K562 (cell line): ENCODE measurements at regions not wholly inside any gene's neighbourhood (a gene's known extent, or its start where the extent isn't known, plus 50 kb on each side); places are given as distances from the start of the nearest gene placed in this dataset.

ENCODE experiments used
- ARNT ChIP-seq, 2 experiments: fragments of 450-650 bp; IDR thresholded peaks; 2 replicates each; pipeline ENCODE4 v1.6.1; 2016; ENCODE audit warnings: mild to moderate bottlenecking in 1 of 2
- E2F8 ChIP-seq: fragments of 450-650 bp; IDR thresholded peaks from 2 replicates; pipeline ENCODE4 v1.7.1; 2018; ENCODE audit warnings: mild to moderate bottlenecking, low read depth; ENCODE audit not compliant: partially characterized antibody
- FOXM1 ChIP-seq, 2 experiments: fragments of 450-650 bp in 1 of 2; sonication (generic) in 1 of 2; formaldehyde crosslinking in 1 of 2; IDR thresholded peaks; 2 replicates each; pipeline versions ENCODE4 v1.6.1 to v1.9.0; 2017 to 2022; ENCODE audit warnings: low read depth in 2 of 2, mild to moderate bottlenecking in 2 of 2, missing genetic modification reagents in 1 of 2, moderate library complexity in 1 of 2
- ILF3 ChIP-seq: fragments of 450-650 bp; IDR thresholded peaks from 2 replicates; pipeline ENCODE4 v1.6.1; 2018; ENCODE audit warnings: antibody characterized with exemption, mild to moderate bottlenecking, moderate library complexity, borderline replicate concordance
- NFE2L1 ChIP-seq: fragments of 450-650 bp; IDR thresholded peaks from 2 replicates; pipeline ENCODE4 v1.6.1; 2016; ENCODE audit warnings: missing genetic modification characterization, low read depth, mild to moderate bottlenecking, missing compliant biosample characterization, moderate library complexity, borderline replicate concordance
- POLR2A ChIP-seq: fragments of 450-650 bp; conservative IDR thresholded peaks from 2 replicates; pipeline ENCODE4 v1.6.1; 2016
- RFX5 ChIP-seq: IDR thresholded peaks from 2 replicates; pipeline ENCODE4 v1.6.1; 2011; ENCODE audit warnings: low read depth, mild to moderate bottlenecking, improper control_type of control experiment, low read length
- TF ChIP-seq, protein P1 (sequence below), 3 experiments: IDR thresholded peaks in 2 of 3; conservative IDR thresholded peaks in 1 of 3; 2 replicates each; pipeline ENCODE4 v1.5.1; 2011 to 2012; ENCODE audit warnings: low read length in 3 of 3, mild to moderate bottlenecking in 3 of 3, control low read depth in 2 of 3, improper control_type of control experiment in 1 of 3, inconsistent platforms in 1 of 3, low read depth in 1 of 3, mixed read lengths in 1 of 3, moderate library complexity in 1 of 3; ENCODE audit not compliant: insufficient read depth in 2 of 3
- TF ChIP-seq, protein P2 (sequence below): sonication (generic); formaldehyde crosslinking; IDR thresholded peaks from 2 replicates; pipeline ENCODE4 v1.8.0; 2022; ENCODE audit warnings: mild to moderate bottlenecking, low read depth, missing genetic modification reagents

DNA sequence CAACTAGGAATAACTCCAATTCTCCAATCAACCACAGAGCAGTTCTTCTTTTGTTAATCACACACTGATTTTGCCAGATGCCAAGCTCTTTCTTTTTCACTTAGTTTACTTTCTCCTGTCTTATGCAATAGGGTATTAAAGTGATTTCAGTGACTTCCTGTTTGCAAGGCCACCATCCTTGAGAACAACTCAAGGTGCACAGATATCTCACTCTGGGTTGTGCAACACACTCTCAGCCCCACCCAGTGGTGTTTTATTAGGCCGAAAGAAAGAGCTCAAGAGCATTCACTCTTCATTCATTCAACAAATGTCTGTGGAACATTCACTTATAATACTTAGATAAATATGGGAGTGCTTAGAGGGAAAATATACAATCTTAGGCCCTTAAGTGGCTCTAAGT lies 352.5 kb downstream of the ZNF326 start:
- no peak for TF ChIP-seq E2F8
- TF ChIP-seq, protein P1, sequence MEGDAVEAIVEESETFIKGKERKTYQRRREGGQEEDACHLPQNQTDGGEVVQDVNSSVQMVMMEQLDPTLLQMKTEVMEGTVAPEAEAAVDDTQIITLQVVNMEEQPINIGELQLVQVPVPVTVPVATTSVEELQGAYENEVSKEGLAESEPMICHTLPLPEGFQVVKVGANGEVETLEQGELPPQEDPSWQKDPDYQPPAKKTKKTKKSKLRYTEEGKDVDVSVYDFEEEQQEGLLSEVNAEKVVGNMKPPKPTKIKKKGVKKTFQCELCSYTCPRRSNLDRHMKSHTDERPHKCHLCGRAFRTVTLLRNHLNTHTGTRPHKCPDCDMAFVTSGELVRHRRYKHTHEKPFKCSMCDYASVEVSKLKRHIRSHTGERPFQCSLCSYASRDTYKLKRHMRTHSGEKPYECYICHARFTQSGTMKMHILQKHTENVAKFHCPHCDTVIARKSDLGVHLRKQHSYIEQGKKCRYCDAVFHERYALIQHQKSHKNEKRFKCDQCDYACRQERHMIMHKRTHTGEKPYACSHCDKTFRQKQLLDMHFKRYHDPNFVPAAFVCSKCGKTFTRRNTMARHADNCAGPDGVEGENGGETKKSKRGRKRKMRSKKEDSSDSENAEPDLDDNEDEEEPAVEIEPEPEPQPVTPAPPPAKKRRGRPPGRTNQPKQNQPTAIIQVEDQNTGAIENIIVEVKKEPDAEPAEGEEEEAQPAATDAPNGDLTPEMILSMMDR (IDR thresholded peaks at IDR 0.05 in 2 of 3, conservative IDR thresholded peaks at IDR 0.05 in 1 of 3; ENCODE audit: insufficient read depth in 2 of 3, low read depth in 1 of 3, low read length in 3 of 3), result no peak
- no peak for TF ChIP-seq NFE2L1
- TF ChIP-seq POLR2A, result no peak
- TF ChIP-seq, protein P2, sequence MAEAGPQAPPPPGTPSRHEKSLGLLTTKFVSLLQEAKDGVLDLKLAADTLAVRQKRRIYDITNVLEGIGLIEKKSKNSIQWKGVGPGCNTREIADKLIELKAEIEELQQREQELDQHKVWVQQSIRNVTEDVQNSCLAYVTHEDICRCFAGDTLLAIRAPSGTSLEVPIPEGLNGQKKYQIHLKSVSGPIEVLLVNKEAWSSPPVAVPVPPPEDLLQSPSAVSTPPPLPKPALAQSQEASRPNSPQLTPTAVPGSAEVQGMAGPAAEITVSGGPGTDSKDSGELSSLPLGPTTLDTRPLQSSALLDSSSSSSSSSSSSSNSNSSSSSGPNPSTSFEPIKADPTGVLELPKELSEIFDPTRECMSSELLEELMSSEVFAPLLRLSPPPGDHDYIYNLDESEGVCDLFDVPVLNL (CRISPR knock-in tag), result no peak
- TF ChIP-seq ARNT (IDR thresholded peaks at IDR 0.05), result no peak
- TF ChIP-seq FOXM1 (IDR thresholded peaks at IDR 0.05; ENCODE audit: low read depth), result no peak
- no peak for TF ChIP-seq FOXM1 (CRISPR knock-in tag; IDR thresholded peaks at IDR 0.05; ENCODE audit: low read depth)
- TF ChIP-seq RFX5, result no peak
- no peak for TF ChIP-seq ILF3
